ENCODE measurements at regions not wholly inside any gene's neighbourhood (a gene's known extent, or its start where the extent isn't known, plus 50 kb on each side); places are given as distances from the start of the nearest gene placed in this dataset.

GRCh38 chr2:240212425-240213225, 72.2 kb upstream of the OTOS start:
- TF ChIP-seq, protein P1, sequence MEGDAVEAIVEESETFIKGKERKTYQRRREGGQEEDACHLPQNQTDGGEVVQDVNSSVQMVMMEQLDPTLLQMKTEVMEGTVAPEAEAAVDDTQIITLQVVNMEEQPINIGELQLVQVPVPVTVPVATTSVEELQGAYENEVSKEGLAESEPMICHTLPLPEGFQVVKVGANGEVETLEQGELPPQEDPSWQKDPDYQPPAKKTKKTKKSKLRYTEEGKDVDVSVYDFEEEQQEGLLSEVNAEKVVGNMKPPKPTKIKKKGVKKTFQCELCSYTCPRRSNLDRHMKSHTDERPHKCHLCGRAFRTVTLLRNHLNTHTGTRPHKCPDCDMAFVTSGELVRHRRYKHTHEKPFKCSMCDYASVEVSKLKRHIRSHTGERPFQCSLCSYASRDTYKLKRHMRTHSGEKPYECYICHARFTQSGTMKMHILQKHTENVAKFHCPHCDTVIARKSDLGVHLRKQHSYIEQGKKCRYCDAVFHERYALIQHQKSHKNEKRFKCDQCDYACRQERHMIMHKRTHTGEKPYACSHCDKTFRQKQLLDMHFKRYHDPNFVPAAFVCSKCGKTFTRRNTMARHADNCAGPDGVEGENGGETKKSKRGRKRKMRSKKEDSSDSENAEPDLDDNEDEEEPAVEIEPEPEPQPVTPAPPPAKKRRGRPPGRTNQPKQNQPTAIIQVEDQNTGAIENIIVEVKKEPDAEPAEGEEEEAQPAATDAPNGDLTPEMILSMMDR (IDR thresholded peaks at IDR 0.05), result no peak
- TF ChIP-seq POLR2A (IDR thresholded peaks at IDR 0.05) (no peak), POLR2AphosphoS5 (IDR thresholded peaks at IDR 0.05) (no peak)
